Activated CD8-positive, alpha-beta memory T cell treated with anti-CD3 and anti-CD28 coated beads for 48 hours (primary cell): ENCODE measurements at regions not wholly inside any gene's neighbourhood (a gene's known extent, or its start where the extent isn't known, plus 50 kb on each side); places are given as distances from the start of the nearest gene placed in this dataset.
"Not testable (repeated sequence)": the region's sequence is repeated elsewhere in the genome, so short reads cannot be mapped to it uniquely, and the experiment has no call there.

Experiments
- DNase-seq, 3 experiments: peaks; one replicate each; pipeline ENCODE4 v3.0.0-alpha.2; 2020; ENCODE audit warnings: low read depth in 2 of 3, low spot score in 2 of 3

GRCh38 chr1:273772-274171 is 177.7 kb downstream of the OR4F29 start:
- not testable (repeated sequence) for DNase-seq

- DNase-seq = peak; percentile 15 to 45 (median 40)
These were observed 183.7 kb downstream of the OR4F29 start for GRCh38 chr1:267815-268214.
